MV-4-11 (cell line): ENCODE measurements at regions not wholly inside any gene's neighbourhood (a gene's known extent, or its start where the extent isn't known, plus 50 kb on each side); places are given as distances from the start of the nearest gene placed in this dataset.

ENCODE experiments used
- DNase-seq: peaks from one replicate; lab custom pipeline; 2025; lab: John Stamatoyannopoulos, UW

- DNase-seq, result no peak
These were observed 147.4 kb upstream of the RPS23 start for GRCh38 chr5:82425591-82425990.

- no peak for DNase-seq
These were observed 146.1 kb upstream of the RPS23 start for GRCh38 chr5:82424211-82424610.

- DNase-seq, result peak; percentile 81
These were observed 144.6 kb upstream of the RPS23 start for GRCh38 chr5:82422751-82423181.

- DNase-seq, result no peak
These were observed 144.0 kb upstream of the RPS23 start for GRCh38 chr5:82422001-82422740.

- DNase-seq, result no peak
These were observed 143.0 kb upstream of the RPS23 start for GRCh38 chr5:82421119-82421518.

- DNase-seq, result peak; percentile 16
These were observed 142.4 kb upstream of the RPS23 start for GRCh38 chr5:82420524-82420923.

GRCh38 chr5:82419559-82420332 is 141.6 kb upstream of the RPS23 start:
- no peak for DNase-seq

GRCh38 chr5:82418608-82418950 is 140.4 kb upstream of the RPS23 start:
- DNase-seq, result no peak

GRCh38 chr5:82417776-82418607 is 139.8 kb upstream of the RPS23 start:
- DNase-seq, result peak; percentile 83

- DNase-seq, result no peak
These were observed 138.4 kb upstream of the RPS23 start for GRCh38 chr5:82416512-82416911.

- no peak for DNase-seq
These were observed 135.9 kb upstream of the RPS23 start for GRCh38 chr5:82414041-82414388.

- DNase-seq, result peak; percentile 86
These were observed 135.3 kb upstream of the RPS23 start for GRCh38 chr5:82413302-82414040.

GRCh38 chr5:82408033-82408432 is 129.9 kb upstream of the RPS23 start:
- DNase-seq, result no peak

GRCh38 chr5:82406205-82406773 is 128.1 kb upstream of the RPS23 start:
- peak; percentile 43 for DNase-seq

- DNase-seq, result peak; percentile 90
These were observed 127.6 kb upstream of the RPS23 start for GRCh38 chr5:82405618-82406204.

- no peak for DNase-seq
These were observed 127.0 kb upstream of the RPS23 start for GRCh38 chr5:82405161-82405560.

- DNase-seq, result no peak
These were observed 126.3 kb upstream of the RPS23 start for GRCh38 chr5:82404382-82404945.

- no peak for DNase-seq
These were observed 125.6 kb upstream of the RPS23 start for GRCh38 chr5:82403724-82404123.

GRCh38 chr5:82403026-82403425 is 124.9 kb upstream of the RPS23 start:
- peak; percentile 51 for DNase-seq

- DNase-seq, result no peak
These were observed 121.0 kb upstream of the RPS23 start for GRCh38 chr5:82399111-82399510.

GRCh38 chr5:82397741-82398320 is 119.7 kb upstream of the RPS23 start:
- no peak for DNase-seq
